Keratinocyte (primary cell): ENCODE measurements at regions not wholly inside any gene's neighbourhood (a gene's known extent, or its start where the extent isn't known, plus 50 kb on each side); places are given as distances from the start of the nearest gene placed in this dataset.
A peak's percentile ranks its signal among the peaks of the same experiment; 100 is the strongest.

Experiments
- DNase-seq: peaks from one replicate; pipeline ENCODE4 v3.0.0-alpha.2; 2011; ENCODE audit warnings: low read depth, missing footprints, low spot score
- FAIRE-seq: peaks from 2 replicates; lab custom pipeline; 2011; peaks lifted over from hg19 to GRCh38; lab: Jason Lieb, UNC
- H2AFZ ChIP-seq: 2 replicates; pipeline ENCODE4 v1.6.0; 2012; ENCODE audit warnings: low read length, control low read depth, inconsistent platforms; ENCODE audit not compliant: control insufficient read depth
- H3K27ac ChIP-seq: 2 replicates; pipeline ENCODE4 v1.5.1; 2011; ENCODE audit warnings: low read length; ENCODE audit not compliant: control insufficient read depth, insufficient read depth
- H3K27me3 ChIP-seq: 3 replicates; pipeline ENCODE4 v1.6.0; 2011; ENCODE audit warnings: low read length; ENCODE audit not compliant: control insufficient read depth, insufficient read depth; ENCODE audit errors: extremely low read depth
- H3K36me3 ChIP-seq, 2 experiments: 2 replicates in 1 of 2; 3 replicates in 1 of 2; pipeline ENCODE4 v1.5.1; 2011; ENCODE audit warnings: low read length in 2 of 2, mild to moderate bottlenecking in 1 of 2; ENCODE audit not compliant: control insufficient read depth in 2 of 2, insufficient read depth in 2 of 2; ENCODE audit errors: extremely low read depth in 1 of 2
- H3K4me1 ChIP-seq: 3 replicates; pipeline ENCODE4 v1.5.1; 2011; ENCODE audit warnings: low read length; ENCODE audit not compliant: control insufficient read depth, insufficient read depth; ENCODE audit errors: extremely low read depth
- H3K4me2 ChIP-seq: 3 replicates; pipeline ENCODE4 v1.6.0; 2011; ENCODE audit warnings: low read depth, low read length; ENCODE audit not compliant: control insufficient read depth, insufficient read depth; ENCODE audit errors: extremely low read depth
- H3K4me3 ChIP-seq, 3 experiments: fragments of 200-600 bp in 1 of 3; sonication (generic) in 1 of 3; 2 replicates in 2 of 3; 3 replicates in 1 of 3; pipeline ENCODE4 v1.5.1; 2011 to 2016; ENCODE audit warnings: low read length in 3 of 3, mild to moderate bottlenecking in 3 of 3, control low read depth in 2 of 3, inconsistent platforms in 1 of 3, low read depth in 1 of 3, mixed read lengths in 1 of 3, mixed run types in 1 of 3, moderate library complexity in 1 of 3; ENCODE audit not compliant: control insufficient read depth in 2 of 3, insufficient read depth in 2 of 3; ENCODE audit errors: extremely low read depth in 1 of 3
- H3K79me2 ChIP-seq: 2 replicates; pipeline ENCODE4 v1.6.0; 2012; ENCODE audit warnings: low read length; ENCODE audit not compliant: control insufficient read depth, insufficient read depth
- H3K9ac ChIP-seq: 3 replicates; pipeline ENCODE4 v1.6.0; 2011; ENCODE audit warnings: low read length; ENCODE audit not compliant: control insufficient read depth, insufficient read depth; ENCODE audit errors: extremely low read depth
- H3K9me1 ChIP-seq: 3 replicates; pipeline ENCODE4 v1.6.0; 2011; ENCODE audit warnings: low read length; ENCODE audit not compliant: control insufficient read depth, insufficient read depth; ENCODE audit errors: extremely low read depth
- H3K9me3 ChIP-seq: 2 replicates; pipeline ENCODE4 v1.5.1; 2012; ENCODE audit warnings: low read depth, low read length; ENCODE audit not compliant: control insufficient read depth
- H4K20me1 ChIP-seq: 3 replicates; pipeline ENCODE4 v1.6.0; 2011; ENCODE audit warnings: low read length; ENCODE audit not compliant: control insufficient read depth, insufficient read depth; ENCODE audit errors: extremely low read depth
- EZH2 ChIP-seq: IDR thresholded peaks from one replicate; pipeline ENCODE4 v1.6.1; 2012; ENCODE audit warnings: inconsistent platforms, mild to moderate bottlenecking, low read length, moderate library complexity
- dilution Hi-C: fragments of 300-500 bp; cut with MboI; formaldehyde crosslinking; loops from one replicate; pipeline ENCODE4 v1.7.0; 2020; ENCODE audit warnings: low sequenced_read_pairs; ENCODE audit not compliant: extremely low pct_ligation_motif_present
- TF ChIP-seq, protein P1 (sequence below), 3 experiments: IDR thresholded peaks in 1 of 3; conservative IDR thresholded peaks in 1 of 3; optimal IDR thresholded peaks in 1 of 3; 2 replicates in 2 of 3; 3 replicates in 1 of 3; pipeline versions ENCODE3 to v1.5.1; 2011; ENCODE audit warnings: low read length in 3 of 3, mild to moderate bottlenecking in 3 of 3, moderate library complexity in 2 of 3, control low read depth in 1 of 3, inconsistent platforms in 1 of 3; ENCODE audit not compliant: insufficient read depth in 2 of 3; ENCODE audit errors: extremely low read depth in 1 of 3

DNA sequence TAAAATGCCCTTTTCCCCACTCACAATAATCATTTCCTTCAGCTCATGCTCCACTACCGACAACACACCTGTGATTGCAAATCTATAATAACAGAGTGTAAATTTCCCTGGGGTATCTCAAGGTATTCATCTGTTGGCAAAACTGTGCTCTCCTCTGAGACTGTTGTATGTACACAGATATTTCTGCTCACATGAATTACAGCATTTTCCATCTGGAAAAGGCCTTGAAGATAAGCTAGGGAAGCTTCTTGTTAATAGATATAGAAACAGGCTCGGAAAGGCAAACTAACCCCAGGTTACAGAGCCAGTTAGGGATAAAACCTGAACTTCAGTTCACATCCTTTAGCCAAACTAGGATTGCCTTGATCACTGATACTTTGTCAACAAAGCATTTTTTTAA lies 210.4 kb upstream of the KRR1 start:
- H3K4me2 ChIP-seq, result peak overlapping the region; percentile 73

DNA sequence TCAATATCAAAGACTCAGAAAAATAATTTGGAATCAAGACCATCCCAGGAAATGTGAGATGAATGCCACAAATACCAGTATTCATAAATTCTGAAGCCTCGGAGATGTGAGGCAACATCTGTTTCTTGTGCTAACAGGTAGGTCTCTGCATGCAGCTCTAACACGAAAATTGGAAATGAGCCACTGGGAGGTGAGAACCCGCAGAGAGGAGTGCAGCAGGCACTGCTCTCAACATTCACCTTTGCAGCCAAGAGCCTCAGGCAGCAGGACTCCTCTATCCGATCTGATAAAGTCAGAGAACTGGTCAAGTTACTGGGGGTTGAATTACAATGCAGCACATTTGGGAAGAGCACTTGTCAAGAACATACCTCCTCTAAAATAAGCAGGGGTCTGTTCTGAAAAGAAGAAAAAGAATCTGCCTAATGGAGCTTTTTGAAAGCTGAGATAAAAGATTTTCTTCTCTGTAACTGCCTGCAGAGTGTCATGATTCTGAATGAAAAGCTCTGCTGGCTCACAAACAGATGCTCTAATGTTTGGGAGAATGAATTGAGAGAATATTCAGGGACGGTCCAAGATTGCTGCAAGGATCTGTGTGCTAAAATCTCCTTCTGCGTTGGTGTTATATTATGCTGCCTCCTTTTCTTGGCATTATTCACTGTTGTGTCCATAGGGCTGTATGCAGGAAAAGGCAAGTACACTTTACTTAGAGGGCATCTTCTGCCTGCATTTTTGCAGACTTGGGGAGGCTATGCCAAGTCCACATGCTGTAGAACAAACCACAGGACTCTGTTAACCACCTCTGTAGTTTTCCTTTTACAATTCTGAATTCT lies 209.6 kb upstream of the KRR1 start:
- FAIRE-seq (peak; percentile 95), DNase-seq (no peak)
- dilution Hi-C loops, result no loop called here
- Histone ChIP-seq H4K20me1 (no peaks in the 10 kb centered on the region), H3K4me3 (peak overlapping the region in 2 of 3 experiments; percentile 38), H3K4me2 (peak overlapping the region; percentile 73), H3K36me3 (no peaks in the 10 kb centered on the region), H3K4me1 (peaks cover 54% of the 10 kb centered on the region), H3K9me3 (no peaks in the 10 kb centered on the region), H3K9me1 (no peaks in the 10 kb centered on the region), H3K79me2 (no peaks in the 10 kb centered on the region), H2AFZ (no peak overlapping the region), H3K27ac (peak overlapping the region; percentile 85), H3K9ac (peak overlapping the region; percentile 56), H3K27me3 (no peaks in the 10 kb centered on the region)
- TF ChIP-seq, protein P1, sequence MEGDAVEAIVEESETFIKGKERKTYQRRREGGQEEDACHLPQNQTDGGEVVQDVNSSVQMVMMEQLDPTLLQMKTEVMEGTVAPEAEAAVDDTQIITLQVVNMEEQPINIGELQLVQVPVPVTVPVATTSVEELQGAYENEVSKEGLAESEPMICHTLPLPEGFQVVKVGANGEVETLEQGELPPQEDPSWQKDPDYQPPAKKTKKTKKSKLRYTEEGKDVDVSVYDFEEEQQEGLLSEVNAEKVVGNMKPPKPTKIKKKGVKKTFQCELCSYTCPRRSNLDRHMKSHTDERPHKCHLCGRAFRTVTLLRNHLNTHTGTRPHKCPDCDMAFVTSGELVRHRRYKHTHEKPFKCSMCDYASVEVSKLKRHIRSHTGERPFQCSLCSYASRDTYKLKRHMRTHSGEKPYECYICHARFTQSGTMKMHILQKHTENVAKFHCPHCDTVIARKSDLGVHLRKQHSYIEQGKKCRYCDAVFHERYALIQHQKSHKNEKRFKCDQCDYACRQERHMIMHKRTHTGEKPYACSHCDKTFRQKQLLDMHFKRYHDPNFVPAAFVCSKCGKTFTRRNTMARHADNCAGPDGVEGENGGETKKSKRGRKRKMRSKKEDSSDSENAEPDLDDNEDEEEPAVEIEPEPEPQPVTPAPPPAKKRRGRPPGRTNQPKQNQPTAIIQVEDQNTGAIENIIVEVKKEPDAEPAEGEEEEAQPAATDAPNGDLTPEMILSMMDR (optimal IDR thresholded peaks at IDR 0.05 in 1 of 3, IDR thresholded peaks at IDR 0.05 in 1 of 3, conservative IDR thresholded peaks at IDR 0.05 in 1 of 3; ENCODE audit: extremely low read depth in 1 of 3, insufficient read depth in 2 of 3, low read length in 3 of 3), result no peak
- TF ChIP-seq EZH2, result no peak

More for the DNA sequence above, 210.4 kb upstream of the KRR1 start:
- no peak overlapping the region for H2AFZ ChIP-seq
- peak overlapping the region; percentile 56 for H3K9ac ChIP-seq
- H3K27ac ChIP-seq, result peak overlapping the region; percentile 85
- no peak for DNase-seq
- no peaks in the 10 kb centered on the region for H3K9me1 ChIP-seq
- no peaks in the 10 kb centered on the region for H4K20me1 ChIP-seq
- H3K27me3 ChIP-seq, result no peaks in the 10 kb centered on the region
- peaks cover 57% of the 10 kb centered on the region for H3K4me1 ChIP-seq
- FAIRE-seq, result no peak
- no peak for TF ChIP-seq EZH2
- TF ChIP-seq, protein P1 (optimal IDR thresholded peaks at IDR 0.05 in 1 of 3, IDR thresholded peaks at IDR 0.05 in 1 of 3, conservative IDR thresholded peaks at IDR 0.05 in 1 of 3; ENCODE audit: extremely low read depth in 1 of 3, insufficient read depth in 2 of 3, low read length in 3 of 3), result no peak
- H3K9me3 ChIP-seq, result no peaks in the 10 kb centered on the region
- H3K36me3 ChIP-seq, result no peaks in the 10 kb centered on the region
- no peak overlapping the region for H3K4me3 ChIP-seq
- H3K79me2 ChIP-seq, result no peaks in the 10 kb centered on the region
- dilution Hi-C loops, result no loop called here
